ENCODE measurements at regions not wholly inside any gene's neighbourhood (a gene's known extent, or its start where the extent isn't known, plus 50 kb on each side); places are given as distances from the start of the nearest gene placed in this dataset.
"Not testable (repeated sequence)": the region's sequence is repeated elsewhere in the genome, so short reads cannot be mapped to it uniquely, and the experiment has no call there.

- no peaks in the 10 kb centered on the region for H3K27me3 ChIP-seq (replicated peaks; ENCODE audit: control insufficient read depth, insufficient read depth, low read length)
- no peak overlapping the region for H3K4me3 ChIP-seq (ENCODE audit: low read length)
- DNase-seq (ENCODE audit: low read depth): peak; percentile 46
- H3K4me1 ChIP-seq (ENCODE audit: control insufficient read depth, insufficient read depth, low read length): peaks cover 36% of the 10 kb centered on the region
- no peak overlapping the region for H3K9ac ChIP-seq (ENCODE audit: low read length)
- H3K36me3 ChIP-seq (ENCODE audit: control insufficient read depth, insufficient read depth, low read length, severe bottlenecking): no peaks in the 10 kb centered on the region
- no peaks in the 10 kb centered on the region for H3K9me3 ChIP-seq (ENCODE audit: control insufficient read depth, low read length)
These were observed 596.4 kb upstream of the GHITM start for GRCh38 chr10:83542774-83543411.

GRCh38 chr10:83543691-83544462, 595.4 kb upstream of the GHITM start:
- Histone ChIP-seq H3K27me3 (replicated peaks; ENCODE audit: control insufficient read depth, insufficient read depth, low read length) (no peaks in the 10 kb centered on the region), H3K9me3 (ENCODE audit: control insufficient read depth, low read length) (no peaks in the 10 kb centered on the region)
- peak; percentile 32 for DNase-seq (ENCODE audit: low read depth)

GRCh38 chr10:83545901-83546391, 593.4 kb upstream of the GHITM start:
- no peaks in the 10 kb centered on the region for H3K9me3 ChIP-seq (ENCODE audit: control insufficient read depth, low read length)
- no peaks in the 10 kb centered on the region for H3K27me3 ChIP-seq (replicated peaks; ENCODE audit: control insufficient read depth, insufficient read depth, low read length)
- peaks cover 20% of the 10 kb centered on the region for H3K4me1 ChIP-seq (ENCODE audit: control insufficient read depth, insufficient read depth, low read length)
- DNase-seq (ENCODE audit: low read depth): no peak
- H3K4me3 ChIP-seq (ENCODE audit: low read length): no peak overlapping the region
- no peaks in the 10 kb centered on the region for H3K36me3 ChIP-seq (ENCODE audit: control insufficient read depth, insufficient read depth, low read length, severe bottlenecking)
- no peak overlapping the region for H3K9ac ChIP-seq (ENCODE audit: low read length)

More at GRCh38 chr10:83543691-83544462, 595.4 kb upstream of the GHITM start:
- no peak overlapping the region for H3K9ac ChIP-seq (ENCODE audit: low read length)
- H3K4me3 ChIP-seq (ENCODE audit: low read length): no peak overlapping the region
- no peaks in the 10 kb centered on the region for H3K36me3 ChIP-seq (ENCODE audit: control insufficient read depth, insufficient read depth, low read length, severe bottlenecking)
- peaks cover 36% of the 10 kb centered on the region for H3K4me1 ChIP-seq (ENCODE audit: control insufficient read depth, insufficient read depth, low read length)

- H3K9ac ChIP-seq (ENCODE audit: low read length); H3K27me3 ChIP-seq (replicated peaks; ENCODE audit: control insufficient read depth, insufficient read depth, low read length); H3K4me1 ChIP-seq (ENCODE audit: control insufficient read depth, insufficient read depth, low read length); DNase-seq (ENCODE audit: low read depth); H3K36me3 ChIP-seq (ENCODE audit: control insufficient read depth, insufficient read depth, low read length, severe bottlenecking); H3K4me3 ChIP-seq (ENCODE audit: low read length); H3K9me3 ChIP-seq (ENCODE audit: control insufficient read depth, low read length): not testable (repeated sequence)
These were observed 588.1 kb upstream of the GHITM start for GRCh38 chr10:83551190-83551589.

GRCh38 chr10:83553366-83553765, 585.9 kb upstream of the GHITM start:
- Histone ChIP-seq H3K27me3 (replicated peaks; ENCODE audit: control insufficient read depth, insufficient read depth, low read length) (no peaks in the 10 kb centered on the region), H3K9ac (ENCODE audit: low read length) (no peak overlapping the region), H3K4me1 (ENCODE audit: control insufficient read depth, insufficient read depth, low read length) (no peaks in the 10 kb centered on the region), H3K4me3 (ENCODE audit: low read length) (no peak overlapping the region), H3K9me3 (ENCODE audit: control insufficient read depth, low read length) (peaks cover 6% of the 10 kb centered on the region), H3K36me3 (ENCODE audit: control insufficient read depth, insufficient read depth, low read length, severe bottlenecking) (no peaks in the 10 kb centered on the region)
- no peak for DNase-seq (ENCODE audit: low read depth)

GRCh38 chr10:83555264-83555663, 584.0 kb upstream of the GHITM start:
- H3K4me3 ChIP-seq (ENCODE audit: low read length): no peak overlapping the region
- no peaks in the 10 kb centered on the region for H3K27me3 ChIP-seq (replicated peaks; ENCODE audit: control insufficient read depth, insufficient read depth, low read length)
- no peaks in the 10 kb centered on the region for H3K36me3 ChIP-seq (ENCODE audit: control insufficient read depth, insufficient read depth, low read length, severe bottlenecking)
- no peak for DNase-seq (ENCODE audit: low read depth)
- no peaks in the 10 kb centered on the region for H3K4me1 ChIP-seq (ENCODE audit: control insufficient read depth, insufficient read depth, low read length)
- no peak overlapping the region for H3K9ac ChIP-seq (ENCODE audit: low read length)
- H3K9me3 ChIP-seq (ENCODE audit: control insufficient read depth, low read length): peaks cover 6% of the 10 kb centered on the region

GRCh38 chr10:83562381-83562780, 576.9 kb upstream of the GHITM start:
- H3K36me3 ChIP-seq (ENCODE audit: control insufficient read depth, insufficient read depth, low read length, severe bottlenecking): no peaks in the 10 kb centered on the region
- no peak for DNase-seq (ENCODE audit: low read depth)
- no peaks in the 10 kb centered on the region for H3K27me3 ChIP-seq (replicated peaks; ENCODE audit: control insufficient read depth, insufficient read depth, low read length)
- H3K4me1 ChIP-seq (ENCODE audit: control insufficient read depth, insufficient read depth, low read length): no peaks in the 10 kb centered on the region
- no peak overlapping the region for H3K9ac ChIP-seq (ENCODE audit: low read length)
- H3K4me3 ChIP-seq (ENCODE audit: low read length): no peak overlapping the region
- H3K9me3 ChIP-seq (ENCODE audit: control insufficient read depth, low read length): no peaks in the 10 kb centered on the region

- no peak overlapping the region for H3K4me3 ChIP-seq (ENCODE audit: low read length)
- H3K9ac ChIP-seq (ENCODE audit: low read length): no peak overlapping the region
- H3K4me1 ChIP-seq (ENCODE audit: control insufficient read depth, insufficient read depth, low read length): no peaks in the 10 kb centered on the region
- H3K36me3 ChIP-seq (ENCODE audit: control insufficient read depth, insufficient read depth, low read length, severe bottlenecking): no peaks in the 10 kb centered on the region
- DNase-seq (ENCODE audit: low read depth): no peak
- H3K9me3 ChIP-seq (ENCODE audit: control insufficient read depth, low read length): no peaks in the 10 kb centered on the region
- no peaks in the 10 kb centered on the region for H3K27me3 ChIP-seq (replicated peaks; ENCODE audit: control insufficient read depth, insufficient read depth, low read length)
These were observed 574.3 kb upstream of the GHITM start for GRCh38 chr10:83564889-83565588.

- no peak overlapping the region for H3K4me3 ChIP-seq (ENCODE audit: low read length)
- H3K4me1 ChIP-seq (ENCODE audit: control insufficient read depth, insufficient read depth, low read length): no peaks in the 10 kb centered on the region
- DNase-seq (ENCODE audit: low read depth): no peak
- H3K9me3 ChIP-seq (ENCODE audit: control insufficient read depth, low read length): peaks cover 1% of the 10 kb centered on the region
- H3K36me3 ChIP-seq (ENCODE audit: control insufficient read depth, insufficient read depth, low read length, severe bottlenecking): no peaks in the 10 kb centered on the region
- no peak overlapping the region for H3K9ac ChIP-seq (ENCODE audit: low read length)
- H3K27me3 ChIP-seq (replicated peaks; ENCODE audit: control insufficient read depth, insufficient read depth, low read length): no peaks in the 10 kb centered on the region
These were observed 567.3 kb upstream of the GHITM start for GRCh38 chr10:83572036-83572435.

GRCh38 chr10:83574770-83575169, 564.5 kb upstream of the GHITM start:
- H3K9me3 ChIP-seq (ENCODE audit: control insufficient read depth, low read length): peaks cover 15% of the 10 kb centered on the region
- no peaks in the 10 kb centered on the region for H3K36me3 ChIP-seq (ENCODE audit: control insufficient read depth, insufficient read depth, low read length, severe bottlenecking)
- no peaks in the 10 kb centered on the region for H3K4me1 ChIP-seq (ENCODE audit: control insufficient read depth, insufficient read depth, low read length)
- no peak overlapping the region for H3K9ac ChIP-seq (ENCODE audit: low read length)
- no peaks in the 10 kb centered on the region for H3K27me3 ChIP-seq (replicated peaks; ENCODE audit: control insufficient read depth, insufficient read depth, low read length)
- H3K4me3 ChIP-seq (ENCODE audit: low read length): no peak overlapping the region
- no peak for DNase-seq (ENCODE audit: low read depth)

- H3K4me3 ChIP-seq (ENCODE audit: low read length): no peak overlapping the region
- no peaks in the 10 kb centered on the region for H3K4me1 ChIP-seq (ENCODE audit: control insufficient read depth, insufficient read depth, low read length)
- H3K9me3 ChIP-seq (ENCODE audit: control insufficient read depth, low read length): peaks cover 15% of the 10 kb centered on the region
- no peak overlapping the region for H3K9ac ChIP-seq (ENCODE audit: low read length)
- no peaks in the 10 kb centered on the region for H3K27me3 ChIP-seq (replicated peaks; ENCODE audit: control insufficient read depth, insufficient read depth, low read length)
- H3K36me3 ChIP-seq (ENCODE audit: control insufficient read depth, insufficient read depth, low read length, severe bottlenecking): no peaks in the 10 kb centered on the region
- DNase-seq (ENCODE audit: low read depth): no peak
These were observed 561.9 kb upstream of the GHITM start for GRCh38 chr10:83577421-83577820.
